Colon (tissue), 2 donors: ENCODE measurements at regions not wholly inside any gene's neighbourhood (a gene's known extent, or its start where the extent isn't known, plus 50 kb on each side); places are given as distances from the start of the nearest gene placed in this dataset.

ENCODE experiments used
- FAIRE-seq: peaks from 2 replicates; lab custom pipeline; 2012; peaks lifted over from hg19 to GRCh38; lab: Jason Lieb, UNC
- donor health status: control.
- donor health status: control.

GRCh38 chr16:65497571-65497970 lies 375.7 kb upstream of the CDH11 start:
- no peak for FAIRE-seq

DNA sequence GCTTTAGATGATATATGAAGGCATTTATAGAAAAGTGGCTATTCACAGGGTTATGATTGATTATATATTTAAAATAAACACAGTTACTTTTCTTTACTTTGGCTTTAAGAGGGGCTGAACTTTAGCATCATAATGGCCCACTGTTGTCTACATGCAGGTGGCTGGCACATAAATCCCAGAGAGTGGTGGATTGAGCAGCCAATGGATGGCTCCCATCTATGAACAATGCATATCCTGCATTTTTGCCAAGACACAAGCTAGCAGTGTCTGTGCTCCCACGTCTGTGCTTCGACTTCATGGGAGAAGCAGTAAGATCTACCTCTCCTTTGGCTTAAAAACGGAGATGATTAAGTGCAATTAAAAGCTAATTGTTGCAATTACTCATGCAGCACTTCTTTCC lies 373.2 kb upstream of the CDH11 start:
- FAIRE-seq: no peak

DNA sequence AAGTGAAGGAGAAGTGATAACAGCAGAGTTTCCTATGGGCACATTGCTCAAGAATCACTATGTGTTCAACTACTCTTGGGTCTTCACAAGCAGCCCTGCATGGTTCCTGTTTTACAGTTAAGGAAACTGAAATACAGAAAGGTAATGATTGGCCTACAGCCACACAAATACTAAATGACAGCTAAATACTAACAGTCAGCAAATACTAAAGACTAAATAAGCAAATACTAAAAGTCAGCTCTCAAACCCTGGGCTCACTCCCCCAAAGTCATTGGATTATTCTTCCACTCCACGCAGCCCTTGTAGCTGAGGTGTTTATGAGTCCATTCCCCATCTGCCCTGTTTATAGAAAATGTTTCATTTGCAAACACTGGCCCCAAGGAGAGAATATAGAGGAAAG lies 372.7 kb upstream of the CDH11 start:
- FAIRE-seq: no peak

GRCh38 chr16:65494080-65494479 lies 372.2 kb upstream of the CDH11 start:
- no peak for FAIRE-seq

GRCh38 chr16:65490286-65490685 lies 368.4 kb upstream of the CDH11 start:
- no peak for FAIRE-seq

- FAIRE-seq: no peak
Measured at GRCh38 chr16:65489531-65490023, 367.7 kb upstream of the CDH11 start.

GRCh38 chr16:65487231-65487630 lies 365.4 kb upstream of the CDH11 start:
- FAIRE-seq: no peak

DNA sequence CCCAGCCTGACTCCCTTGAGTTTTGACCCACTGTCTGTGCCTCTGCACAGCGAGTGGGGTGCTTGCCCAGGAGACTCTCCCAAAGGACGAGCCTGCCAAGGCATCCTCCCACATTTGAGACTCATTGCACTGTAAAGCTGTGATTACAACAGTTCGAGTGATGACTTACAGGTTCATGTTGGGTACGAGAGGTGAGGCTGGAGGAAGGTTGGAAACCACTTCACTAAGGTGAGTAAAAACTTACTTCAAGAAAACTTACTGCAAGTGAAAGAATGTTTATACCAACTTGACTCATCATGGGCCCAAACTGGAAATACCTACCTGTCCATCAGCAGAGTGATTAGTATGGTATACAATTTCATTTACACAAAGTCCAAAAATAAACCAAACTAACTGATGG lies 360.1 kb upstream of the CDH11 start:
- FAIRE-seq: no peak

DNA sequence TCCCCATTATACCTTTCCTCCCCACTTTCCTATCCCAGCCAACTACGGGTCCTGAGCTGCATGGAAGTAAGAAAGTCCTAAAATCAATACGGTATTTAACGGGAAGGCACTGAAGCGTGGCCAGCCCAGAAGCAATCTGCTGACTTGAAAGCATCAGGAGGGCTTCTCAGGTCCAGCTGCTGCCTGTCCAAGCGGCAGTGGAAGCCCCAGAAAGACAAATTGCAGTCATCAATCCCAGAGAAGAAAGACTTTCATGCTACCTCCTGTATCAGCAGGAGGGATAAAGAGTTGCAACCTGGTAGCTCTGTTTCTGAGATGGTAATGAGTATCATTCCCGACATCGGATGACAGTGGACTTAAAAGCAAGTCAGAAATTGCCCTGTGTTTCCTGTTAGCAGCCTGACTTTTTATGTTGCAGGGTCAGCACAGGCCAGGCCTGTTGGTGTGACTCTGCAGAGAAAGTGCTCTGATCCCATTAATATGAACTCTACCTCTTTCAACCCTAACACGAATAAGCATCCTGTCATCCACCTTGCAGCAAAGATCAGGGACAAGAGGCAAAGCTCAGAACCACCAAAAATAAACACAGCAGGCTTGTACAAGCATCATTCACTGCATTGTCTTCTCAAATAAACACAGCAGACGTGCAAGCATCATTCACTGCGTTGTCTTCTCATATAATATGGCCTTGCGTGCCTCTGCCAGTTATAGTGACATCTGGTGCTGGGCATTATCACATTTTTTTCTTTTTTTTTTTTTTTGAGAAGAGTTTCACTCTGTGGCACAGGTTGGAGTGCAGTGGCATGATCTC lies 358.6 kb upstream of the CDH11 start:
- FAIRE-seq: no peak

DNA sequence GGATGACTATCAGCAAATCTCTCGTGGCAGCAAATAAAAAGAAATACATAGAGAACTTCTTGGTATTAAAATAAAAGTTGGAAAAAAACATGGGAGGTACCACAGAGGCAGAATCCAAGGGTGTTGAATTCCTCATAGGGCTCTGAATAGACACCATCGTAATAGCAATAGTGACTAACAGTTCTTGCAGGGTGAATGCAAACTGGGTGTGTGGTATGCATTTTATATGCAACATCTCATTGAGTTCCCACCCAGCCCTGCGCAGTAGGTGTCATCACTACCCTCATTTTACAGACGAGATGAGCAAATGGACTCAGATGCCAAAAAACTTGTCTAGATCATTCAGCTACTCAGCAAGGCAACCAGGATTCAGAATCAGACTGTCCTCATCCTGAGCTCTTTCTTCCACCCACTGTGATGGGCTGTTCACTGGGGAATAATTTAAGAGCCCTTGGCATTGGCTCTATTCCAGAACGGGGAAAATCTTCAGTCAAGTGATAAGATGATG lies 354.6 kb upstream of the CDH11 start:
- no peak for FAIRE-seq

GRCh38 chr16:65473699-65474098 lies 351.8 kb upstream of the CDH11 start:
- FAIRE-seq: no peak

DNA sequence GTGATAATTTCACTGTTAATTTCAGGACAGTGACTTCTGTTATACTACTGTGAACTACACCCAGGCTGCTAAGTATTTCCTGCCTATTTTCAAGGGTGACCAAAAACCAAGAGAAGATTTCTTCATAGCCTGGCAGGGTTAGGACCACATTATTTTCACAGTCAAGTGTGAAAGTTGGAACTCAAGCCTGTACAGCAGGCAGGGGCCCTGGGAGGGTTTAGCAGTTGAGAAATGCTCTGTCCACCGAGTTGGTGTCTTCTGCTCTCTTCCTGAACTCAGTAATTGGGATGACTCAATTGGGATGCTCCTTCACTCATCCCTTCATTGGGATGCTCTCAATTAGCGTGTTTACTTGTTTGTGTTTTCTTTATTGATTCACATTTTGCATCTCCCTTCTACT lies 347.3 kb upstream of the CDH11 start:
- FAIRE-seq: no peak

GRCh38 chr16:65468133-65468532 lies 346.3 kb upstream of the CDH11 start:
- FAIRE-seq: no peak

- no peak for FAIRE-seq
Measured at GRCh38 chr16:65463652-65464260, 341.9 kb upstream of the CDH11 start.

GRCh38 chr16:65457084-65457483 lies 335.2 kb upstream of the CDH11 start:
- no peak for FAIRE-seq

DNA sequence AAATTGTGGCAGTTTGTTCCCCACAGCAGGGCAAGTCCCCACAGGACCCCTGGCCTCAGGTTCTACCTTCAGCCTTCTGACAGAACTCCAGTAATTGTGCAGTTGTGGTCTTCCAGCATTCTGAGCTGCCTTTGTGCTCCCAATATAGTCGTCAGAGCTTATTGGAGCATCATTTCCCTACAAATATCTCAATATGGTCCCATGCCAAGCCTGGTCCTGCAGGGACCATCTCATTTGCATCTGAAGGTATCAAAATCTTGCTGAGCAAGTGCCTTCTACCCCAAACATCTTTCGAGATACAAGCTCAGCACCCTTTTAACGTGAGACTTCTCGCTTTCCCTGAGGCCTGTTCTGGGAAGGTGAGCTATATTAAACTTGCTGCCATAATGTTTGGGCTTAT lies 333.9 kb upstream of the CDH11 start:
- no peak for FAIRE-seq

DNA sequence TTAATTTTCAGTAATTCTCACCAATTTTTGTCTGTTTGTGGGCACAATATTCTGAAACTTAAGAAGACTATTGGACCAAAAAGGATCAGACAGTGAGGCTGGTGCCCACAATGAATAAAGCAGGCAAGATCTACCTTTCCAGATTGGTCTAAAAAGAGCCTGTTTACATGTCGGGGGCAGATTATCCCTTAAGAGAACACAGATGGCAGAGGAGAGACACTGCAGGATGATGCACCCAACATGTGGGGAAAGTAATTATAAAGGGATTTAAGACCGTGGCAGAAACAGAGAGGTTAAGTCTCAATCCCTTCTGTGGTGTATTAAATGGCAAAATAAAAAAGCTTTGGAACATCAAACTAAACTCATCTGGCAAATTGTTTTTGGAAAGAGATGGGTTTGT lies 331.8 kb upstream of the CDH11 start:
- no peak for FAIRE-seq

GRCh38 chr16:65449526-65449925 lies 327.7 kb upstream of the CDH11 start:
- no peak for FAIRE-seq

DNA sequence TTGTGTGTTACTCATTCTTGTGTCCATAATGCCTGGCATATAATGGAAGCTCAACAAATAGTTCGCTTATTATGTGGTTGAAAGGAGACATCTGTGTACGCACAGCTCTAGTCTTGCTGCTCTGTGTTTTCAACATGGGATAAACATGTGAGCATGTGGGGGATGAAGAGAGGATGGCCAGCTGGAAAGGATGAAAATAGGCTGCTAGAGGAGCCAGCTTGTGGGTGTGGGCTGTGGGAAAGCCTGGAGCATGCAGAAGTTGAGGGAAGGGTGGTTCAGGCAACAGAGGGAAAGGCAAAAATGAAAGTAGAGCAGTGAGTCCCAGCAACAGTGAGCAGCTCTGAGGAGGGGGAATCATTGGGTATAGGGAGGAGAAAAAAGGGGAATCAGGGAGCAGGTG lies 324.6 kb upstream of the CDH11 start:
- no peak for FAIRE-seq

DNA sequence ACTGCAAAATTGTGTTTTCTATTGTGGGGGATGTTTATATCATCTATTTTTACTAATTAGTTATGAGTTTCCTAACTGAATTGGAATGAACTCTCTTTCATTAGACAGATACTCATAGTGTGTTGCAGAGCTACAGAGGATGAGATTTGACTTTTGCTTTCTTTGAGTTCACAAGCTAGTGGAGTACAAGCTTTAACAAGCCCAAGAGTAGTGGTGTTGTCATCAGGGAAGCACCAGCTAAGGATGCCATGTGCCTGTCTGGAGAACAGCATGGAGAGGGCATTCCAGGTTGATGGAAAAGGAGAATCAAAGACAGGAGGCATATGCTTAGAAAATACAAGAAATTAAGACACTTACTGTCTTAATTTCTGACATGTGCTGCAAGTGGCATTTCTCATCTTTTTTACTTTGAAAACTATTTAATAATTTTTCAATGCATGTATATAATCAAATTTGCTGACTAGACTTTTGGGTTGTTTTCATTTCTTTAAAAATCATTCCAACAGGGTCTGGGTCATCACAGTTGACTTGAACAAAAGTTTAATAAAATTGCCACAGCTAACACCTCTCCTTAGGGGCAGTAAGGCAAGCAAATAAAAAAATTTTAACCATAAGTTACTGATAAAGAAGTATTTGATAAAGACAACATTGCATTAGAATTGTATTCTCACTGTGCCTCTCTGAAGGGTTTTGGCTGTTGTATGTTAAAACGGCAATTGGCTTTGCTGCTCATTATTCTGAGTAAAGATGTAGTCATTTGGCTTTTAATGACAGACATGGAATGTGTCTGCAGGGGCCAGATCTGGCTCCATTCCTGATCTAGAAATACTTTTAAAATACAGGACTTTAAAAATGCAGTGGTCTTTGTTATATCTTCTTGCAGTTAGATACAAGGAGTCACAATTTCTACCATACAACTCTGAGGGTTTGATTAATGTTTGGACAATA lies 323.7 kb upstream of the CDH11 start:
- FAIRE-seq: no peak

GRCh38 chr16:65441501-65441900 lies 319.6 kb upstream of the CDH11 start:
- no peak for FAIRE-seq

DNA sequence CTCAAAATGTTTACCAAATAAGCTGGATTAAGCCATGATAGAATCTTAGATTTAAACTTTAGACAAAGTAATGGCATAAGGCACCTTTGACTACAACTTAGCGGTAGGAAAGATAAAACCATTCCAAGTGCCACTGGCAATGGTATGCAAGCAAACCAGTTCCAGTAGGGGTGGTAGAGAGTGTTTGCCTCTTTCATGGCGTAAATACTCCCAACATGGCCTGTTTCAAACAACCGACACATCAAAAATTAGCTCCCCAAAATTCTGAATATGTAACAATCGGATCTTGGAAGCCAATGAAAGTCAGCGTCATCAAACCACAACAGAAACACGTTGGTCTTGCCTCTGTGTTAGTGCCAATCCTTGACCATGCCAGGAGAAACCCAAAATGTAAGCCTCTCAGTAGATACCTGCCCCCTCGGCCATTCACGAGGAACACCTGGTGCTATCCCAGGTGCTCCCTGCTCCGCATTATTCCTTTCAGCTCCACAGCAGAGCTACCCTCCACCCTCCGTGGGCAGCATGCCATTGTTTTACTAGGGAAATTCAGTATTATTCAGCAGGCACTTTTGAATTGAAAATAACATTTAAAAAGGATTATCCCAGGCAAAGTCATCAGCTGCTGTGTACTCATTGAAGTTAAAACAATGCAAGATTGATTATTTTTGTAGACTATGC lies 307.8 kb upstream of the CDH11 start:
- no peak for FAIRE-seq
